Putamen (tissue), 1 donor: ENCODE measurements at regions not wholly inside any gene's neighbourhood (a gene's known extent, or its start where the extent isn't known, plus 50 kb on each side); places are given as distances from the start of the nearest gene placed in this dataset.

ENCODE experiments used
- DNase-seq: peaks from one replicate; pipeline ENCODE4 v3.0.0-alpha.2; 2016; ENCODE audit warnings: low spot score

GRCh38 chr15:81529481-81529880 is 155.5 kb upstream of the TMC3 start:
- DNase-seq, result no peak

DNA sequence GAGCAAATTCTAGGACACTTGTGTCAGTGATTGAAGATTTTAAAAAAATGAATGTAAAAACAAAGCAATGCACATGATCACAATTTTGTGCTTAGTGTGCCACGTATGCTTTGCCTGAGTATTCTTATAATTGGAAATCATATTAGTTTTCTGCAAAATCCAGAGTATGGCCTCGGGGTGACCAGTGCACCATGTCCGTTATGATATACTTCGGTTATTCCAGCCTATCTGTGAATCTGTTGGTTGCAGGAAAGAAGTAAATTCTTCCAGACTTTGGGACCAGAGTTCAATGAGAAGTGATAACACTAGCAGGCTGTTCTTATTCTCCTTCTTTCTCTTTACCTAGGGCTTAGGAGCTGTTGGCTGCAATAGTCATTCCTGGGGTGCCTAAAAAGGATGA is 152.0 kb upstream of the TMC3 start:
- no peak for DNase-seq

DNA sequence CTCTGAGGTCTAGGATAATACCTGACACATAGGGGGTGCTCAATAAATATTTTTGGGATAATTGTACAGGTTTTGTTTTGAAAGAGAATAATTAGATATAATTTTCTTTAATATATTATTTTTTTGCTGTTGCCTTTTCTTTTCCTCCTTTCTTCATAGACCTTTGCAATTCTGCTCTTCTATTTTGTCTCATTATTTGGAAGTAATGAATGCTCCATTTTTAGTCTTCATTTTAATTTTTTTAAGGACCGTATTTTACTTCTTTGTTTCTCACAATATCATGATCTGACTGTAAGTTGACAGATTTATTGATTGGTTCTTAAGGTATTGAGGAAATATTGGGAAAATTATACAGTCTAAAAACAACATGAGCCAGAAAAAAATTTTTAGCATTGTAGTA is 150.5 kb upstream of the TMC3 start:
- DNase-seq, result no peak

DNA sequence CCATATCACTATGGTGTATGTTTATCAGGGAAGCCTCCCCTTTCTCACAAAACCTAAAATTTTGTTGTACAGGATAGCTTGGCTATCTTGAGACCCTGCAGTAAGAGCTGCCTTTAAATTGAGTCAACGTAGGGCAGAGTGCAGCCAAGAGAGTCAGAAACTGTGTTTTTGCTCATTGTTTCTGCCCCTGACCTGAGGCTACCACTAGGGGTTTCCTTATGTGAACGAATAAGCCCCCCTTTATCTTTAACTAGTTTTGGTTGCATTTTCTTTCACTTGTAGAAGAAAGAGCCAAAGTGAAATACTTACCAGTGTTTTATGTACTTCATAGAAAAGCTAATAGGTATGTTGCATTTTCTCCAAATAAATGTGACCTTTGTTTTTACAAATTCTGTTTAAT is 149.9 kb upstream of the TMC3 start:
- no peak for DNase-seq

DNA sequence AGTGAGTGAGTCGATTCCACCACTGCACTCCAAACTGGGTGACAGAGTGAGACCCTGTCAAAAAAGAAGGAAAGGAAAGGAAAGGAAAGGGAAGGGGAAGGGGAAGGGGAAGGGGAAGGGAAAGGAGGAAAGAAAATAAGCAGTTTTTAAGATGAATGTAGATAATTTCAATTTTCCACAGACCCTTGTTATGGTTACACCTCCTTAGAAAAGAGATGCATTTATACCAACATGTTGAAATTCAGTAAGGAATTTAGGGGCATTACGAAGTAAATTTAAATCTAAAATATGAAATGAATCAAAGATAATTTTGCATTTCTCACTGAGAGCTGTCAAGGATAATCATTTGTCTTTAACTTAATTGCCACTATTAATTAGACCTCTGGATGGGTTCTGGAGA is 146.5 kb upstream of the TMC3 start:
- DNase-seq, result no peak

GRCh38 chr15:81516461-81516860 is 142.4 kb upstream of the TMC3 start:
- DNase-seq, result no peak

DNA sequence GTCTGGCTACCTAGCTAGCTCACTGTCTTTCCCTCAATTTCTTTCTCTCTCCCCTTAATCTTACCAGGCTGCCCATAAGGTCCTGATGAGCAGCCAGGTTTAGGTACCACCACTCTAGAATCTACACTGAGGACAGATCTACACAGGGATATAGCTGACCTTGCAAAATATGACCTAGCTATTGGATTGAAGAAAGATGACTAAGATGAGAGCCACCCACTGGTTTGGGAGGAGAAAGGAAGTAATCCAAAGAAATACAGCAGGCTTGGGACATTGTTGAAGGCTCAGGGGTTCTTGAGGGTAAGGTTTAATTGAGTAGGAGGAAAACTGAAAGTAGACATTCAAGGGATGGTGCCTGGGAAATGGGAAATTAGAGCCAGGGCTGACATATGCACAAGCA is 142.0 kb upstream of the TMC3 start:
- DNase-seq, result no peak

GRCh38 chr15:81514725-81515124 is 140.7 kb upstream of the TMC3 start:
- DNase-seq, result no peak

- no peak for DNase-seq
Measured at GRCh38 chr15:81511138-81511537, 137.1 kb upstream of the TMC3 start.

GRCh38 chr15:81507831-81508230 is 133.8 kb upstream of the TMC3 start:
- DNase-seq, result no peak

DNA sequence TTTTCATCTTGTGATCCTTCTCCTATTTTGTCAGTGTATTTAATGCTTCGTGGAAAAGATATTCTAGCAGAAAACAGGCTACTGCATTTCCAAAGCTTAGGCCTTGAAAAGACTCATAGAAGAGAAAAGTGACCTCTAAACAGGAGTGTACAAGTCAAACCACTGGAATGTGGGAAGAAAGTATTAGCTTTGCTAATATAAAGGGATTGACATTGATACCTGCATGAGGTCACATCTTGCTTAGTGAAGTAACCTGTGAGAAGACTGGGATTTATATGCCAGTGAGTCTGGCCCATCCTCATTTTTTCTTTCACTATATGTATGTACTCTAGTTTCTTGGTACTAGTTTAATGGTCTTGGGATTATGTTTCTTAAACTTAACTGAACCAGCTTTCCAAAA is 132.9 kb upstream of the TMC3 start:
- DNase-seq, result no peak

GRCh38 chr15:81506071-81506470 is 132.1 kb upstream of the TMC3 start:
- no peak for DNase-seq

- no peak for DNase-seq
Measured at GRCh38 chr15:81504170-81504905, 130.3 kb upstream of the TMC3 start.

DNA sequence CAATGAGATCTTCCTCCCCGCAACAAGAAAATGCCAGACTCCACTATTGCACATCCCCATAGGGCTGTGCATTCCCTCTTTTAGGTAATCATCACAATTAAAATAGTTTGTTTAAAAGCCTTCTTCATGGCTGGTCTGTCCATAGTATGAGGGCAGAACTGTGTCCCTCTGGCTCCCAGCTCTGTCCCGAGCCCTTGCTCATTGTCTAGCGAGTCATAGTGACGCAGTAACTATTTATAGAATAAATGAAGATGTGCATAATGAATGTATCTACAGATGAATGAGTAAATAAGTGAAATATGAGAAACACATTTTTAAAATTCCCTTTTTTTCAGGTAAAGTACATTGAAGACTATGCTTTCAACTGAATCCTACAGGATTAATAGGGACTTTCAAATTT is 128.4 kb upstream of the TMC3 start:
- no peak for DNase-seq

DNA sequence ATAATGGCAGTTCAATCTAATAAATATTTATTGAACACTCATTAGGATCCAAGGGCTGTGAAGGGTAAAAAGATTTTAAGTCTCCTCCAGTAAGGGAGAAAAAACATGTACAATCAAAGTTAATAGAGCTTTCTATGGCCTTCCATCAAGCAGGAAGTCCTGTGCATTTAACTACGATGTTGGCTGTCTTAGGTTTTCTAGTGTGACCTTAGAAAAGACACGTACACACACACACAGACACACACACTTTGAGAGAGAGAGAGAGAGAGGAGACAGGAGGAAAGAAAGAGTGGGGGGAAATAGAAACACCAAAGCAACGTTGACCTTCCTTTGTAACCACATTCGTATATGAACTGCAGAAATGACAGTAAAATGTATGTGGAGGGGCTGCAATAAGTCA is 126.1 kb upstream of the TMC3 start:
- no peak for DNase-seq

GRCh38 chr15:81498294-81498693 is 124.3 kb upstream of the TMC3 start:
- no peak for DNase-seq

DNA sequence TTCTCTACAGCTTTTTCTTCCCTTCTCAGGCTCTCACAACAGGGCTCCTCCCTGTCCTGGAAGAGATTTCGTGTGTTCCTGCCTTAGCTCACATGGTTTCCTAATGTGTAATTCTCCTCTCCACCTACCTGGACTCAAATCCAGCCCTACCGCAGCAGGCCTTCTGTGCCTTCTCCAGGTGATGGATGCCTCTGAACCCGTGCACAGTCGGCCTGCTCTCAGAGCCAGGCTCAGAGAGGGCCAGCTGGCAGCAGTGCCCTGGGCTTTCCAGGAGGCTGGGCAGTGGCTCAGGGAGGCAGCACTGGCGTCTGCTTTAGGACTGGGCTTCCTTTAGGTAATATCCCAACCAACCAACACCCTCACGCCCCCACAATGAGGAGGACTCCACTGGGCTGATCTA is 123.2 kb upstream of the TMC3 start:
- DNase-seq, result no peak

- DNase-seq, result no peak
Measured at GRCh38 chr15:81495780-81496467, 121.9 kb upstream of the TMC3 start.

DNA sequence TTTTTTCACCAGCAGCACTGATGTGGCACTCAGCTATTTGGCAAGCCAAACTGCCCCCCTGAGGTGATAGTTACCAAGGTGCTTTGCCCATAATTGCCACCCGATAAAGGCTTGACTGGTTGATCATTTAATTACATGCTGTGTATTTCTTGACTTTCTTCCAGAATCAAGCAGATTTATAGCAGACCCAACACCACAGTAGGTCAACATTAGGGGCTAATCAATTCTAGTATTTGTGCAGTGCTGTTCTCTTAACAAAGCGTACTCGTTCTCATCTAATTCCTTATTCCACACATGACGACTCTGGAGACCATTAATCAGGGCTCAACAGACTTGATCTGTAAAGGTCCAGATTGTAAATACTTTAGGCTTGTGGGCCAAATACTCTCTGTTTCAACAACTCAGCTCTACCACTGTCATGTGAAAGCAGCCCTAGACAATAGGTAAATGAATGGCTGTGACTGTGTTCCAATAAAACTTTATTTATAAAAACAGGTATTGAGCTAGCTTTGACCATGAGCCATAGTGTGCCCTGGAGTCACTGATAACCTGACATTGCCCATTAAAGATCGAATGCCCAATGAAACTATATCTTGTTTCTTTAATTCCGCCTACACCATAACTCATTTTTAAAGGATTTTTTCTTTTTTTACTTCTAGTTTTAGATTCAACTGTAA is 119.1 kb upstream of the TMC3 start:
- DNase-seq, result no peak

DNA sequence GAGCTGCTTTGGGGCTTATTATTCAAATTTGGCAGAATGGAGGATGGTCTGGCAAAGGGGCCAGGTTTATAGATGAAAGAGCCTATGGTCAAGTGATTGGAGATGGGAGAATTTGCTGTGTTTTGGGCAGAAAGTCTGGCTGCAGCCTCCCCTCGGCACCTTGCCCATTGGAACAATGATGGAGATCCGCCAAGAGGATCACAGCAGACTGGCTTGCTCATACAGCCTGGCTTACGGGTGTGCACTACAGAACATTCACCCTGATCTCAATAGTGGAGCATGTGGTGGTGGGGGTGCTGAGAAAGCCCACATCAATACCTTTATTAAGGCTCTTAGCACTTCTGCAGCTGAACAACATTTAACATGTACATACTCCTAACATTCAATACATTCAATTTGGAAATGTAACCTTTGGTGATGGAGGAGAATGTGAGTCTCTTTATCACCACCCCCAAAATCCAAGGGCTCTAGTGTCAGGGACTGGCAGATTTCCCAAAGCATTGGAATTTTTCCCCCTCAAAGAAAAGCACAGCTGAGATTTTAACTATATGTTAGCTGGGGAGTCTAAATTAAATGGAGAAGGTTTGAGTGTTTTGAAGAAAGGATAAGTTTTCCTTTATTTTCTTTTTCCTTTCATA is 118.4 kb upstream of the TMC3 start:
- DNase-seq, result peak; percentile 15

GRCh38 chr15:81491414-81492096 is 117.5 kb upstream of the TMC3 start:
- DNase-seq, result no peak

DNA sequence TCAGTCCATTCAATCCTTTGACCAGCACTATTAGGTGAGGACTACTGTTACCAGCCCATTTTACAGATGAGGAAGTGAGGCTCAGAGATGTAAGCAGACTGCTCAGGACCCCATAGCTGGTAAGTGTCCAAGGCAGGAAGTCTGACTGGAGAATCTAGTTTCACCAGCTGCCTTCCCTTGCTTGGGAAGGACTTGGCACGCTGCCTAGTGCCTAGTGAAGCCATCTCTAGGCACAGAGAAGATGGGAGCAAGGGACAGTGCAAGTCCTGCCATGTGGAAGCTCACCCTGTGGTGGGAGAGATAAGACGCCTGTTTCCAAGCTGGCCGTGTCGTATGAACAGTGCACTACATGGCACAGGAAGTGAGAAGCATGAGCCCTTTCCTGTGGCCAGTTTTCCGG is 111.8 kb upstream of the TMC3 start:
- no peak for DNase-seq
